HEK293 (cell line): ENCODE measurements at regions not wholly inside any gene's neighbourhood (a gene's known extent, or its start where the extent isn't known, plus 50 kb on each side); places are given as distances from the start of the nearest gene placed in this dataset.
A peak's percentile ranks its signal among the peaks of the same experiment; 100 is the strongest.

Experiments
- CTCF ChIA-PET: fragments of 350-600 bp; formaldehyde crosslinking; extraction: SDS; loops from one replicate; lab custom pipeline; 2021; ENCODE audit warnings: antibody characterized with exemption; lab: Yijun Ruan, JAX
- POLR2A ChIA-PET: fragments of 300-600 bp; formaldehyde crosslinking; extraction: SDS; loops from one replicate; lab custom pipeline; 2020; ENCODE audit warnings: antibody characterized with exemption, inconsistent platforms; lab: Yijun Ruan, JAX
- H3K27ac ChIP-seq: fragments of 200-500 bp; sonication (Bioruptor generic); 2 replicates; pipeline ENCODE4 v1.5.1; 2014; ENCODE audit warnings: low read depth, low read length, control low read depth, inconsistent platforms; ENCODE audit errors: extremely low read depth
- H3K36me3 ChIP-seq, 2 experiments: fragments of 200-500 bp in 1 of 2; sonication (Bioruptor generic) in 1 of 2; 1 replicate in 1 of 2; 2 replicates in 1 of 2; pipeline ENCODE4 v1.5.1; 2014 to 2017; ENCODE audit warnings: inconsistent platforms in 2 of 2, low read length in 2 of 2; ENCODE audit not compliant: control insufficient read depth in 2 of 2, insufficient read depth in 1 of 2
- H3K4me1 ChIP-seq: fragments of 200-500 bp; sonication (Bioruptor generic); 2 replicates; pipeline ENCODE4 v1.5.1; 2014; ENCODE audit warnings: mild to moderate bottlenecking, low read length, inconsistent platforms; ENCODE audit not compliant: control insufficient read depth, insufficient read depth
- H3K4me3 ChIP-seq: 2 replicates; pipeline ENCODE4 v1.5.1; 2011; ENCODE audit warnings: low read depth, mild to moderate bottlenecking, control low read depth, low read length, moderate library complexity
- H3K9me3 ChIP-seq: fragments of 200-500 bp; sonication (Bioruptor generic); 2 replicates; pipeline ENCODE4 v1.5.1; 2014; ENCODE audit warnings: low read depth, low read length, inconsistent platforms; ENCODE audit not compliant: control insufficient read depth, insufficient read depth
- HOXD13 ChIP-seq: sonication (generic); formaldehyde crosslinking; IDR thresholded peaks from 2 replicates; pipeline ENCODE4 v1.8.0; 2022; ENCODE audit warnings: missing genetic modification reagents, borderline replicate concordance
- SCRT2 ChIP-seq: fragments of 450-650 bp; formaldehyde crosslinking; IDR thresholded peaks from 2 replicates; pipeline ENCODE4 v1.5.1; 2016; ENCODE audit warnings: missing biosample characterization, missing genetic modification characterization
- SETDB1 ChIP-seq: IDR thresholded peaks from one replicate; pipeline ENCODE4 v1.6.1; 2017; ENCODE audit warnings: mild to moderate bottlenecking, low read length, moderate library complexity, mixed read lengths; ENCODE audit not compliant: insufficient read length
- SP3 ChIP-seq: fragments of 450-650 bp; formaldehyde crosslinking; IDR thresholded peaks from 2 replicates; pipeline ENCODE4 v1.5.1; 2016; ENCODE audit warnings: missing biosample characterization, missing genetic modification characterization
- TRIM28 ChIP-seq: IDR thresholded peaks from 2 replicates; pipeline ENCODE4 v1.6.1; 2011; ENCODE audit warnings: low read length, control low read depth, borderline replicate concordance
- YY2 ChIP-seq: fragments of 450-650 bp; formaldehyde crosslinking; IDR thresholded peaks from 2 replicates; pipeline ENCODE4 v1.5.1; 2016; ENCODE audit warnings: missing biosample characterization, missing genetic modification characterization
- ZBTB49 ChIP-seq: fragments of 450-650 bp; formaldehyde crosslinking; IDR thresholded peaks from 2 replicates; pipeline ENCODE4 v1.5.1; 2016; ENCODE audit warnings: missing biosample characterization, missing genetic modification characterization, low read depth
- ZNF10 ChIP-seq: fragments of 450-650 bp; formaldehyde crosslinking; IDR thresholded peaks from 2 replicates; pipeline ENCODE4 v1.5.1; 2017; ENCODE audit warnings: missing biosample characterization, missing genetic modification characterization
- ZNF121 ChIP-seq: fragments of 450-650 bp; formaldehyde crosslinking; IDR thresholded peaks from 2 replicates; pipeline ENCODE4 v1.5.1; 2016; ENCODE audit warnings: missing biosample characterization, missing genetic modification characterization
- ZNF146 ChIP-seq: fragments of 450-650 bp; formaldehyde crosslinking; IDR thresholded peaks from 2 replicates; pipeline ENCODE4 v1.5.1; 2016; ENCODE audit warnings: missing biosample characterization, missing genetic modification characterization
- ZNF302 ChIP-seq: fragments of 450-650 bp; formaldehyde crosslinking; IDR thresholded peaks from 2 replicates; pipeline ENCODE4 v1.5.1; 2016; ENCODE audit warnings: missing biosample characterization, missing genetic modification characterization, low read depth
- ZNF311 ChIP-seq: fragments of 450-650 bp; formaldehyde crosslinking; IDR thresholded peaks from 2 replicates; pipeline ENCODE4 v1.5.1; 2017; ENCODE audit warnings: missing biosample characterization, missing genetic modification characterization, borderline replicate concordance
- ZNF335 ChIP-seq: fragments of 450-650 bp; formaldehyde crosslinking; conservative IDR thresholded peaks from 2 replicates; pipeline ENCODE4 v1.5.1; 2016; ENCODE audit warnings: missing biosample characterization, missing genetic modification characterization
- ZNF510 ChIP-seq: fragments of 450-650 bp; formaldehyde crosslinking; IDR thresholded peaks from 2 replicates; pipeline ENCODE4 v1.5.1; 2018; ENCODE audit warnings: mild to moderate bottlenecking, missing genetic modification characterization, missing biosample characterization; ENCODE audit not compliant: insufficient replicate concordance
- ZNF692 ChIP-seq: fragments of 450-650 bp; formaldehyde crosslinking; IDR thresholded peaks from 2 replicates; pipeline ENCODE4 v1.5.1; 2016; ENCODE audit warnings: missing biosample characterization, missing genetic modification characterization
- ZNF707 ChIP-seq: fragments of 450-650 bp; formaldehyde crosslinking; IDR thresholded peaks from 2 replicates; pipeline ENCODE4 v1.5.1; 2016; ENCODE audit warnings: missing biosample characterization, missing genetic modification characterization
- ZNF791 ChIP-seq: fragments of 450-650 bp; formaldehyde crosslinking; IDR thresholded peaks from 2 replicates; pipeline ENCODE4 v1.5.1; 2016; ENCODE audit warnings: missing biosample characterization, missing genetic modification characterization
- ZNF792 ChIP-seq: fragments of 450-650 bp; formaldehyde crosslinking; IDR thresholded peaks from 2 replicates; pipeline ENCODE4 v1.5.1; 2016; ENCODE audit warnings: missing biosample characterization, missing genetic modification characterization
- ZXDB ChIP-seq: fragments of 450-650 bp; formaldehyde crosslinking; IDR thresholded peaks from 2 replicates; pipeline ENCODE4 v1.5.1; 2016; ENCODE audit warnings: missing biosample characterization, missing genetic modification characterization
- TF ChIP-seq, protein P1 (sequence below): fragments of 450-650 bp; formaldehyde crosslinking; IDR thresholded peaks from 2 replicates; pipeline ENCODE4 v1.5.1; 2016; ENCODE audit warnings: missing biosample characterization, missing genetic modification characterization
- TF ChIP-seq, protein P2 (sequence below): fragments of 450-650 bp; formaldehyde crosslinking; IDR thresholded peaks from 2 replicates; pipeline ENCODE4 v1.5.1; 2017; ENCODE audit warnings: missing biosample characterization, missing genetic modification characterization
- TF ChIP-seq, protein P3 (sequence below): fragments of 450-650 bp; formaldehyde crosslinking; conservative IDR thresholded peaks from 2 replicates; pipeline ENCODE4 v1.5.1; 2016; ENCODE audit warnings: low read depth, missing biosample characterization, missing genetic modification characterization

DNA sequence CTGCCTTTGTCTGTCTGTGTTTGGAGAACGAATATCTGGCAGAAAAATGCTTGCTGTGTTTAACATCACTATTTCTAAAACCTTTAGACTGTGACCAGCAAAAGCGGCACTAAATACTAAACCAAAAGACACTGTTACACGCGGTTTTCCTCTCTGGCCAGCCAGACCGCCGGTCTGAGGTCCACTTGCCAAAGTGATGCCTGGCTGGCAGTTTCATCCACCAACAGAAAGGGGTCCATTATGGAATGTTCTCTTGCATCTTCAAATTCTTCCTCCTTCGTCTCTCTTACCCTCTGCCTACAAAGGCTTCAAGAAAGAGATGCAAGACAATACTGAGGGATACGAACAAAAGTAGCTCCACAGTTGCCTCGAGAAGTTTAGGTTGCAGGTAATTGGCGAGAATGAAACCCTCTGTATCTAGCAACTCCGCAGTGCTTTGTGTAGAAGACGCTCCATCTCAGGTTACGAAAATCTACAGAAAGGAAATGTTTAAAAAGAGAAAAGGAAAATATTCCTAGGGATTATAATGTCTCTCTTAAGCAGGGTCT, 176.6 kb downstream of the TRIM27 start:
- no peak for TF ChIP-seq ZNF146 (tag by site-specific recombination)
- TF ChIP-seq SETDB1 = no peak
- TF ChIP-seq ZNF311 (tag by site-specific recombination) = no peak
- TF ChIP-seq YY2 (tag by site-specific recombination) = no peak
- TF ChIP-seq ZNF792 = no peak
- TF ChIP-seq ZNF791 = no peak
- no peak for TF ChIP-seq ZNF692 (tag by site-specific recombination)
- TF ChIP-seq SCRT2 (tag by site-specific recombination) = 0 out of 2 replicates have a peak, but pooled peaks have one; percentile 44
- TF ChIP-seq, protein P1, sequence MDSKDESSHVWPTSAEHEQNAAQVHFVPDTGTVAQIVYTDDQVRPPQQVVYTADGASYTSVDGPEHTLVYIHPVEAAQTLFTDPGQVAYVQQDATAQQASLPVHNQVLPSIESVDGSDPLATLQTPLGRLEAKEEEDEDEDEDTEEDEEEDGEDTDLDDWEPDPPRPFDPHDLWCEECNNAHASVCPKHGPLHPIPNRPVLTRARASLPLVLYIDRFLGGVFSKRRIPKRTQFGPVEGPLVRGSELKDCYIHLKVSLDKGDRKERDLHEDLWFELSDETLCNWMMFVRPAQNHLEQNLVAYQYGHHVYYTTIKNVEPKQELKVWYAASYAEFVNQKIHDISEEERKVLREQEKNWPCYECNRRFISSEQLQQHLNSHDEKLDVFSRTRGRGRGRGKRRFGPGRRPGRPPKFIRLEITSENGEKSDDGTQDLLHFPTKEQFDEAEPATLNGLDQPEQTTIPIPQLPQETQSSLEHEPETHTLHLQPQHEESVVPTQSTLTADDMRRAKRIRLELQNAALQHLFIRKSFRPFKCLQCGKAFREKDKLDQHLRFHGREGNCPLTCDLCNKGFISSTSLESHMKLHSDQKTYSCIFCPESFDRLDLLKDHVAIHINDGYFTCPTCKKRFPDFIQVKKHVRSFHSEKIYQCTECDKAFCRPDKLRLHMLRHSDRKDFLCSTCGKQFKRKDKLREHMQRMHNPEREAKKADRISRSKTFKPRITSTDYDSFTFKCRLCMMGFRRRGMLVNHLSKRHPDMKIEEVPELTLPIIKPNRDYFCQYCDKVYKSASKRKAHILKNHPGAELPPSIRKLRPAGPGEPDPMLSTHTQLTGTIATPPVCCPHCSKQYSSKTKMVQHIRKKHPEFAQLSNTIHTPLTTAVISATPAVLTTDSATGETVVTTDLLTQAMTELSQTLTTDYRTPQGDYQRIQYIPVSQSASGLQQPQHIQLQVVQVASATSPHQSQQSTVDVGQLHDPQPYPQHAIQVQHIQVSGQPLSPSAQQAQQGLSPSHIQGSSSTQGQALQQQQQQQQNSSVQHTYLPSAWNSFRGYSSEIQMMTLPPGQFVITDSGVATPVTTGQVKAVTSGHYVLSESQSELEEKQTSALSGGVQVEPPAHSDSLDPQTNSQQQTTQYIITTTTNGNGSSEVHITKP (tag by site-specific recombination) = peak; percentile 94
- no peak for TF ChIP-seq ZBTB49
- TF ChIP-seq ZNF707 (tag by site-specific recombination) = no peak
- TF ChIP-seq ZNF10 (tag by site-specific recombination) = no peak
- TF ChIP-seq ZNF121 = no peak
- TF ChIP-seq, protein P2, sequence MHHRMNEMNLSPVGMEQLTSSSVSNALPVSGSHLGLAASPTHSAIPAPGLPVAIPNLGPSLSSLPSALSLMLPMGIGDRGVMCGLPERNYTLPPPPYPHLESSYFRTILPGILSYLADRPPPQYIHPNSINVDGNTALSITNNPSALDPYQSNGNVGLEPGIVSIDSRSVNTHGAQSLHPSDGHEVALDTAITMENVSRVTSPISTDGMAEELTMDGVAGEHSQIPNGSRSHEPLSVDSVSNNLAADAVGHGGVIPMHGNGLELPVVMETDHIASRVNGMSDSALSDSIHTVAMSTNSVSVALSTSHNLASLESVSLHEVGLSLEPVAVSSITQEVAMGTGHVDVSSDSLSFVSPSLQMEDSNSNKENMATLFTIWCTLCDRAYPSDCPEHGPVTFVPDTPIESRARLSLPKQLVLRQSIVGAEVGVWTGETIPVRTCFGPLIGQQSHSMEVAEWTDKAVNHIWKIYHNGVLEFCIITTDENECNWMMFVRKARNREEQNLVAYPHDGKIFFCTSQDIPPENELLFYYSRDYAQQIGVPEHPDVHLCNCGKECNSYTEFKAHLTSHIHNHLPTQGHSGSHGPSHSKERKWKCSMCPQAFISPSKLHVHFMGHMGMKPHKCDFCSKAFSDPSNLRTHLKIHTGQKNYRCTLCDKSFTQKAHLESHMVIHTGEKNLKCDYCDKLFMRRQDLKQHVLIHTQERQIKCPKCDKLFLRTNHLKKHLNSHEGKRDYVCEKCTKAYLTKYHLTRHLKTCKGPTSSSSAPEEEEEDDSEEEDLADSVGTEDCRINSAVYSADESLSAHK = peak; percentile 12; the same call in 1 of the 2 replicates
- no peak for TF ChIP-seq SP3 (tag by site-specific recombination)
- no peak for TF ChIP-seq HOXD13 (CRISPR knock-in tag)
- no peak for TF ChIP-seq ZNF510 (tag by site-specific recombination)
- TF ChIP-seq, protein P3, sequence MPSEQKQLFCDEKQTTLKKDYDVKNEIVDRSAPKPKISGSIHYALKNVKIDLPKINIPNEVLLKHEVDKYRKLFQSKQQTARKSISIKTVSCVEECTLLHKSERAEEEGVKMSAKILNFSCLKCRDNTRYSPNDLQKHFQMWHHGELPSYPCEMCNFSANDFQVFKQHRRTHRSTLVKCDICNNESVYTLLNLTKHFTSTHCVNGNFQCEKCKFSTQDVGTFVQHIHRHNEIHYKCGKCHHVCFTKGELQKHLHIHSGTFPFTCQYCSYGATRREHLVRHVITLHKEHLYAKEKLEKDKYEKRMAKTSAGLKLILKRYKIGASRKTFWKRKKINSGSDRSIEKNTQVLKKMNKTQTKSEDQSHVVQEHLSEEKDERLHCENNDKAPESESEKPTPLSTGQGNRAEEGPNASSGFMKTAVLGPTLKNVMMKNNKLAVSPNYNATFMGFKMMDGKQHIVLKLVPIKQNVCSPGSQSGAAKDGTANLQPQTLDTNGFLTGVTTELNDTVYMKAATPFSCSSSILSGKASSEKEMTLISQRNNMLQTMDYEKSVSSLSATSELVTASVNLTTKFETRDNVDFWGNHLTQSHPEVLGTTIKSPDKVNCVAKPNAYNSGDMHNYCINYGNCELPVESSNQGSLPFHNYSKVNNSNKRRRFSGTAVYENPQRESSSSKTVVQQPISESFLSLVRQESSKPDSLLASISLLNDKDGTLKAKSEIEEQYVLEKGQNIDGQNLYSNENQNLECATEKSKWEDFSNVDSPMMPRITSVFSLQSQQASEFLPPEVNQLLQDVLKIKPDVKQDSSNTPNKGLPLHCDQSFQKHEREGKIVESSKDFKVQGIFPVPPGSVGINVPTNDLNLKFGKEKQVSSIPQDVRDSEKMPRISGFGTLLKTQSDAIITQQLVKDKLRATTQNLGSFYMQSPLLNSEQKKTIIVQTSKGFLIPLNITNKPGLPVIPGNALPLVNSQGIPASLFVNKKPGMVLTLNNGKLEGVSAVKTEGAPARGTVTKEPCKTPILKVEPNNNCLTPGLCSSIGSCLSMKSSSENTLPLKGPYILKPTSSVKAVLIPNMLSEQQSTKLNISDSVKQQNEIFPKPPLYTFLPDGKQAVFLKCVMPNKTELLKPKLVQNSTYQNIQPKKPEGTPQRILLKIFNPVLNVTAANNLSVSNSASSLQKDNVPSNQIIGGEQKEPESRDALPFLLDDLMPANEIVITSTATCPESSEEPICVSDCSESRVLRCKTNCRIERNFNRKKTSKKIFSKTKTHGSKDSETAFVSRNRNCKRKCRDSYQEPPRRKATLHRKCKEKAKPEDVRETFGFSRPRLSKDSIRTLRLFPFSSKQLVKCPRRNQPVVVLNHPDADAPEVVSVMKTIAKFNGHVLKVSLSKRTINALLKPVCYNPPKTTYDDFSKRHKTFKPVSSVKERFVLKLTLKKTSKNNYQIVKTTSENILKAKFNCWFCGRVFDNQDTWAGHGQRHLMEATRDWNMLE (tag by site-specific recombination) = no peak
- peak; percentile 90 for TF ChIP-seq ZNF335 (tag by site-specific recombination)
- TF ChIP-seq ZNF302 = no peak
- TF ChIP-seq ZXDB (tag by site-specific recombination) = no peak
- peak; percentile 81; the same call in 1 of the 2 replicates for TF ChIP-seq TRIM28
- Histone ChIP-seq H3K9me3 (no peaks in the 10 kb centered on the region), H3K4me3 (peak overlapping the region; percentile 53), H3K27ac (no peak overlapping the region), H3K36me3 (no peaks in the 10 kb centered on the region), H3K4me1 (no peaks in the 10 kb centered on the region)
- CTCF ChIA-PET = interaction anchor here (1.1 to 1.5 kb wide), 2 partner anchors 18 to 22 kb away, joined by 3 to 4 read pairs; no protein-coding TSS in a partner anchor
- POLR2A ChIA-PET = interaction anchor here (0.6 to 1.5 kb wide), 9 partner anchors 9 to 909 kb away, joined by 3 to 21 read pairs (median 3); a partner anchor contains a TSS
